ENCODE measurements at regions not wholly inside any gene's neighbourhood (a gene's known extent, or its start where the extent isn't known, plus 50 kb on each side); places are given as distances from the start of the nearest gene placed in this dataset.

DNA sequence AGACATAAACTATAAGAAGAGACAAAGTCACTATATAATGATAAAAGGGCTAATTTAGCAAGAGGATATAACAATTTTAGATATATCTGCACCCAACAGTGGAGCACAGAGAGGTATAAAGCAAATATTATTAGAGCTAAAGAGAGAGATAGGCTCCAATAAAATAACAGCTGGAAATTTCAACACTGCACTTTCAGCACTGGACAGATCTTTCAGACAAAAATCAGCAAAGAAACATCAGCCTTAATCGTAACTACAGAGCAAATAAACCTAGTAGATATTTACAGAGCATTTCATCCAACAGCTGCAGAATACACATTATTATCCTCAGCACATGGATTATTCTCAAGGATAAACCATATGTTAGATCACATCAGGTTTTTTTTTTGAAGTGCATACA, 642.9 kb downstream of the AMY1C start:
- WGBS (ENCODE audit: low lambda C conversion rate, missing lambda C conversion rate) = 77% methylated on average over 1 of the region's 1 CpG
- DNase-seq (ENCODE audit: low spot score) = no peak
- Histone ChIP-seq H3K4me2 (no peak overlapping the region), H3K79me2 (no peaks in the 10 kb centered on the region), H3K27me3 (no peaks in the 10 kb centered on the region), H3K9me3 (ENCODE audit: low read depth) (no peaks in the 10 kb centered on the region), H3K4me3 (no peak overlapping the region), H3K27ac (no peak overlapping the region), H3K36me3 (replicated peaks; ENCODE audit: insufficient read depth, low read depth) (no peaks in the 10 kb centered on the region), H4K20me1 (ENCODE audit: insufficient read depth, poor library complexity, severe bottlenecking) (no peaks in the 10 kb centered on the region), H3K4me1 (ENCODE audit: insufficient read depth) (no peaks in the 10 kb centered on the region), H2AFZ (no peak overlapping the region), H3K9me2 (replicated peaks; ENCODE audit: insufficient read depth) (no peaks in the 10 kb centered on the region)
- no peak for TF ChIP-seq EZH2 (IDR thresholded peaks at IDR 0.05; ENCODE audit: borderline replicate concordance)
- TF ChIP-seq EZH2phosphoT487 (IDR thresholded peaks at IDR 0.05; ENCODE audit: low read depth, severe bottlenecking, unreplicated experiment) = no peak
- TF ChIP-seq CTCF (IDR thresholded peaks at IDR 0.05; ENCODE audit: poor library complexity) = no peak

DNA sequence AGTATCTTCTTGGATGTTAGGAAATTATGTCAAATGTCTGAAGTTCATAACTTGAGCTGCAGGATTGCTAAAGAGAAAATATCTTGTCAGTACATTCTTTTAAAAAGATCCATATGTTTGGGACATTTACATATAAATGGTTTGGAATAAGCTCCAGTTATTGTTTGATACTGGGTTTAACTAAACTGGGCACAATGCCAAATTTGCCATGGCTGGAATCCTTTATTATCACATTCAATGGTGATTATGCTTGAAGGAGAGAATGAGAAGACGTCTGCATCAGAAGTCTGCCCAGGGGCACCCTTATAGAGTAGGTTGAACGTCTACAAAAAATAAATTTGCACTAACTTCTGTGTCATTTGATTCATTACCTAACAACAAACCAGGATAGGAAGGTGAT, 652.5 kb downstream of the AMY1C start:
- Histone ChIP-seq H3K9me2 (replicated peaks; ENCODE audit: insufficient read depth) (no peaks in the 10 kb centered on the region), H3K27ac (no peak overlapping the region), H3K4me3 (no peak overlapping the region), H4K20me1 (ENCODE audit: insufficient read depth, poor library complexity, severe bottlenecking) (no peaks in the 10 kb centered on the region), H3K4me1 (ENCODE audit: insufficient read depth) (no peaks in the 10 kb centered on the region), H3K9me3 (ENCODE audit: low read depth) (no peaks in the 10 kb centered on the region), H2AFZ (no peak overlapping the region), H3K79me2 (no peaks in the 10 kb centered on the region), H3K4me2 (no peak overlapping the region), H3K36me3 (replicated peaks; ENCODE audit: insufficient read depth, low read depth) (no peaks in the 10 kb centered on the region), H3K27me3 (no peaks in the 10 kb centered on the region)
- TF ChIP-seq CTCF (IDR thresholded peaks at IDR 0.05; ENCODE audit: poor library complexity) = no peak
- no peak for DNase-seq (ENCODE audit: low spot score)
- WGBS (ENCODE audit: low lambda C conversion rate, missing lambda C conversion rate) = 50% methylated on average over 2 of the region's 2 CpGs

- Histone ChIP-seq H3K4me1 (ENCODE audit: insufficient read depth) (no peaks in the 10 kb centered on the region), H3K27ac (no peak overlapping the region), H3K4me2 (no peak overlapping the region), H3K4me3 (no peak overlapping the region), H3K27me3 (no peaks in the 10 kb centered on the region), H3K79me2 (no peaks in the 10 kb centered on the region), H3K9me3 (ENCODE audit: low read depth) (no peaks in the 10 kb centered on the region), H3K9me2 (replicated peaks; ENCODE audit: insufficient read depth) (no peaks in the 10 kb centered on the region), H2AFZ (no peak overlapping the region), H3K36me3 (replicated peaks; ENCODE audit: insufficient read depth, low read depth) (no peaks in the 10 kb centered on the region), H4K20me1 (ENCODE audit: insufficient read depth, poor library complexity, severe bottlenecking) (no peaks in the 10 kb centered on the region)
- no peak for TF ChIP-seq EZH2 (IDR thresholded peaks at IDR 0.05; ENCODE audit: borderline replicate concordance)
- no peak for TF ChIP-seq EZH2phosphoT487 (IDR thresholded peaks at IDR 0.05; ENCODE audit: low read depth, severe bottlenecking, unreplicated experiment)
- TF ChIP-seq CTCF (IDR thresholded peaks at IDR 0.05; ENCODE audit: poor library complexity) = no peak
- 97% methylated on average over 1 of the region's 1 CpG for WGBS (ENCODE audit: low lambda C conversion rate, missing lambda C conversion rate)
- no peak for DNase-seq (ENCODE audit: low spot score)
Observed at GRCh38 chr1:104403883-104404282, 654.2 kb downstream of the AMY1C start.

DNA sequence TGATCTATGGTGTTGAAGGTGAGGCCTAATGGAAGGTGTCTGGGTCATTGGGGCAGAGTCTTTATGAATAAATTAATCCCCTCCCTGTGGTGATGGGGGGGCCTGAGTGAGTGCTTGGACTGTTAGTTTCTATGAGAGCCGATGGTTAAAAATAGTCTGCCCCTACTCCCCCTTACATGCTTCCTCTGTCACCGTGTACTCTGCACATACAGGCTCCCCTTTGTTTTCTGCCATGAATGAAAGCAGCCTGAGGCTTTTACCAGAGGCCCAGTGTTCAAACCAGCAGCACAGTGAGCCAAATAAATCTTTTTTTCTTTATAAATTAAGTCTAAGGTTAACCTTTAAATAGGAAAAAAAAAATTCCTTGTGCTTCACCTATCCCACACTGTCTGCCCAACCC, 657.0 kb downstream of the AMY1C start:
- no peak overlapping the region for H2AFZ ChIP-seq
- no peaks in the 10 kb centered on the region for H3K27me3 ChIP-seq
- H3K4me2 ChIP-seq = no peak overlapping the region
- H3K36me3 ChIP-seq (replicated peaks; ENCODE audit: insufficient read depth, low read depth) = no peaks in the 10 kb centered on the region
- no peak for TF ChIP-seq EZH2phosphoT487 (IDR thresholded peaks at IDR 0.05; ENCODE audit: low read depth, severe bottlenecking, unreplicated experiment)
- TF ChIP-seq CTCF (IDR thresholded peaks at IDR 0.05; ENCODE audit: poor library complexity) = no peak
- no peak for TF ChIP-seq EZH2 (IDR thresholded peaks at IDR 0.05; ENCODE audit: borderline replicate concordance)
- DNase-seq (ENCODE audit: low spot score) = no peak
- 80% methylated on average over 2 of the region's 2 CpGs for WGBS (ENCODE audit: low lambda C conversion rate, missing lambda C conversion rate)
- H3K27ac ChIP-seq = no peak overlapping the region
- no peaks in the 10 kb centered on the region for H3K9me3 ChIP-seq (ENCODE audit: low read depth)
- H3K4me1 ChIP-seq (ENCODE audit: insufficient read depth) = no peaks in the 10 kb centered on the region
- no peak overlapping the region for H3K4me3 ChIP-seq
- no peaks in the 10 kb centered on the region for H4K20me1 ChIP-seq (ENCODE audit: insufficient read depth, poor library complexity, severe bottlenecking)
- H3K79me2 ChIP-seq = no peaks in the 10 kb centered on the region
- no peaks in the 10 kb centered on the region for H3K9me2 ChIP-seq (replicated peaks; ENCODE audit: insufficient read depth)
